HG03025 (cell line): ENCODE measurements at regions not wholly inside any gene's neighbourhood (a gene's known extent, or its start where the extent isn't known, plus 50 kb on each side); places are given as distances from the start of the nearest gene placed in this dataset.
"Not testable (repeated sequence)": the region's sequence is repeated elsewhere in the genome, so short reads cannot be mapped to it uniquely, and the experiment has no call there.

Experiments
- ATAC-seq: cut with Tn5 transposase; IDR thresholded peaks from one replicate; pipeline ENCODE4 v1.9.1; 2021; ENCODE audit warnings: mild to moderate bottlenecking, moderate library complexity; ENCODE audit not compliant: unreplicated experiment, low FRiP score

GRCh38 chrX:110965409-110966090, 130.4 kb upstream of the PAK3 start:
- no peak for ATAC-seq

- ATAC-seq = no peak
Observed at GRCh38 chrX:110964786-110965185, 131.2 kb upstream of the PAK3 start.

- no peak for ATAC-seq
Observed at GRCh38 chrX:110962451-110962850, 133.5 kb upstream of the PAK3 start.

DNA sequence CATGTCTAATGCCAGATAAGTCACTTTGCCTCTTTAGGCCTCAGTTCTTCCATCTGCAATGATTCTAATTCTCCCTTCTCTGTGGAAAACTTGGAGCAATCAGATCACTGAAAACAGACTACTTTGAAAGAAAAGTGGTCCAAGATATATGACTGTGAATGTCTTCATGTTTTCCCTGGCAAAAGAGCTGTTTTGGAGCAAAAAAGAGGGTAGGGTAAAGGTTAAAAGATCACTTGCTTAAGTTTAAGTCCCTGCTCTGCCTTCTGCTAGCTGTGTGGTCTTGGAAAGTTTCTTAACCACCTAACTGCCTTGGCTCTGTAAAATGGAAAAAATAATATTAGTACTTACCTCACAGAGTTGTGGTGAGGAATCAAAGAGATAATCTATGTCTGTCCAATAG, 140.3 kb upstream of the PAK3 start:
- ATAC-seq = no peak

DNA sequence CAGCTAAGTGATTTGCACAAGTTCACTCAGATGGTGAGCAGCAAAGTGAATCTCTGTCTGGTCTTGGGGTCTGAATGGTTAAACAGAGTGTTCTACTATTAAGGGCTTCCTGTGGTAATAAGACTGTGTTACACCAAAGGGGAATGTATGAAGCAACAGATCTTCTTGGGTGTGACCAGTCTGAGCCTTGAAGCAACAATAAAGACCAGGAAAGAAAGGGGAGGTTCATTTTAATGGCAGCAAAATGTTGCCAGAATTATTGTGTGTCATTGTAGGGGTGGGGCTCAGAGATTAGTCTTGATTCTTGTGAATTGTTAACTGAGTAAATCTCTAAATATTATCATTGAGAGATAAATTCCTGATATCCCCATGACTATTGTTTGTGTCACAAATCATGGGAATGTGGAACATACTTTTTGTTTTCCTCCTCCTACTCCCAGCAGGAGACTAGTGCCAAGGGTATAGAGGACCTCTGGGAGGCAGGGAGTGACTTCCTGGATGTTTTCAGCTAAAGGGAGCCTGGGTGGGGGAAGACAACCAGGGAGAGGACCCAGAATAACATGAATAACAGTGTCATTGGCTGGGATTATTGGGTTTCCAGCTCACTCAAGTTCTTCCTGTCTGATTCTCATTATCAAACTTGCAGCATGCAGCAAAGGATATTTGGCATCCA, 141.4 kb upstream of the PAK3 start:
- ATAC-seq = no peak

- ATAC-seq = no peak
Observed at GRCh38 chrX:110951472-110952269, 144.3 kb upstream of the PAK3 start.

DNA sequence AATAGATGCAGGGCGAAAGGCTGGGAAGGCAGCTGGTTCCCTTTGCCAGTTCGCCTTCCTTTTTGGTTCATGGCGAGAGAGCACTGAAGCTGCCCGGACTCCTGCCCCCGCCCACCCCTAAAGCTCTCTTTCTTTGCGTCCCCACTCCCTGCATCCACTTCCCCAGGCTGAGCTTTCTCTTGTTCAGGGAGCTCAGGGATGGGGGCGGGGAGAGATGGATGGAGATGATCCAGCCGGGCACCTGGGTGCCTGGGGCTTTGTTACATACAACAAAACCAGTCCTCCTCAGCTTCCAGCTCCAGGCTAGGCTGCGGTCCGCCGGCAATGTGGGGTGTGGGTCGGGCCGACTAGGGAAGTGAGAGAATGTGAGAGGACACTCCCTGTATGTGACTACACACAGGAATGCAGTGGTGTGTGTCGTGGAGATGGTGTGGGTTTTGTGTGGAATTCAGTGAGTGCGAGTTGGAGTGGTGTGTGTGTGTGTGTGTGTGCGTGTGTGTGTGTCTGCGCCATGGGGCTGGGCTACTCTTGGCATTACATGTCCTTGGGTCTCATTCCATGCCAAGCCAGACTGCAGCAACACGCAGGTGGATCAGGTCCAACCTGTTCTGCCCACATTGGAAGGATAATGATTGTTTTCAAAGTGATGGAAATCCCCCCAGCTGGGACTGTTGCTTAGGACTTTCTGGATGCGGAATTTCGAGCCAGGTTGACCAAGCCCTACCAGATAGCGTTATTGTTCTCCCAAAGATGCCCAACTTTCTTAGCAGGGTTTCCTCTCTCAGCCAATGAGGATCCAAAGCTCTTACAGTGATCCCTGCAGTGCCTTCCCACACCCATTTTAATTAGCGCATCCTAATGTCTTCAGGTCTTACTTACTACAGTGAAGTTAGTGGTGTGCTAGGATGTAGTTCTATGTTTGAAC, 149.4 kb upstream of the CHRDL1 start:
- ATAC-seq = no peak

- ATAC-seq = no peak
Observed at GRCh38 chrX:110944311-110944750, 148.7 kb upstream of the CHRDL1 start.

GRCh38 chrX:110941906-110942305, 146.3 kb upstream of the CHRDL1 start:
- no peak for ATAC-seq

DNA sequence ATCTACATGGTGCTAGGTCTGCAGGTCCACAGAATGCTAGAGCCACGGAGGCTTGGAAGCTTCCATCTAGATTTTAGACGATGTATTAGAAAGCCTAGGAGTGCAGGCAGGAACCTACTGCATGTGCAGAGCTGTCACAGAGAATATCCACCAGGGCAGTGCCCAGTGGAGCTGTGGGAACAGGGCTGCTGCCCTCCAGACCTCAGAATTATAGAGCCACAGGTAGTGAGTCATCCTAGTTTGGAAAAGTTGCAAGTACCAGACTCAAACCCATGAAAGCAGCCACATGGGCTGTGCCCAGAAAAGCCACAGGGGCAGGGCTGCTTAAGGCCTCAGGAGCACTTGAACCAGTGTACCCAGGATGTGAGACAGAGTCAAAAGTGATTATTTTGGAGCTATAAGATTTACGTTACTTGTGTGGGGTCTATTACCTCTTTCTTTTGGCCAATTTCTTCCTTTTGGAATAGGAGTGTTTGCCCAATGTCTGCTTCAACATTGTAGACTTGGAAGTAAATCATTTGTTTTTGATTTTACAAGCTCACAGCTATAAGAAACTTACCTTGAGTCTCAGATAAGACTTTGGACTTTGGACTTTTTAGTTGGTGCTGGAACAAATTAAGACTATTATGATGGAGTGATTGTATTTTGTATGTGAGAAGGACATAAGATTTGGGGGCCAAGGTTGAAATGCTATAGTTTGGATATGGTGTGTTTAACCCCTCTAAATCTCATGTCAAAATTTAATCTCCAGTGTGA, 143.5 kb upstream of the CHRDL1 start:
- ATAC-seq = no peak

- no peak for ATAC-seq
Observed at GRCh38 chrX:110924871-110925270, 129.3 kb upstream of the CHRDL1 start.

GRCh38 chrX:110920991-110921390, 125.4 kb upstream of the CHRDL1 start:
- no peak for ATAC-seq

- ATAC-seq = no peak
Observed at GRCh38 chrX:110915570-110915969, 120.0 kb upstream of the CHRDL1 start.

- ATAC-seq = no peak
Observed at GRCh38 chrX:110915111-110915510, 119.5 kb upstream of the CHRDL1 start.

DNA sequence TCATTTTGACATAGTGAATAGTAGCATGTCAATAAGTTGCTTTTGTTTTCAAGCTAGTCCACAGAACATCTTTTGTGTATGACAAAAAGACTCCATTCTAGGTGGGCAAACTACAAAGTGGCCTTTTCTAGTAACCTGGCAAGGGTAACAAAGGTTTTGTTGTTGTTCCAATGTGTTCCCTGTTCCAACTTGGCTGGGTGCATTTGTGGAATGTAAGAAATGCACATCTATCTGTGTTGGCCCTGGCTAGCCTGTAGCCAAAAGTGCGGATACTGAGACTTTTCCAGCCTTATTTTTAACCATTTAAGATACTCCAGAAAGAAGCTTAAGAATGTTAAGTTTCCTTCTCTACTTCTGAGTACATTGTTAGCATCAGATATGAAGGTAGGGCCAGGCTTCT, 118.7 kb upstream of the CHRDL1 start:
- no peak for ATAC-seq

DNA sequence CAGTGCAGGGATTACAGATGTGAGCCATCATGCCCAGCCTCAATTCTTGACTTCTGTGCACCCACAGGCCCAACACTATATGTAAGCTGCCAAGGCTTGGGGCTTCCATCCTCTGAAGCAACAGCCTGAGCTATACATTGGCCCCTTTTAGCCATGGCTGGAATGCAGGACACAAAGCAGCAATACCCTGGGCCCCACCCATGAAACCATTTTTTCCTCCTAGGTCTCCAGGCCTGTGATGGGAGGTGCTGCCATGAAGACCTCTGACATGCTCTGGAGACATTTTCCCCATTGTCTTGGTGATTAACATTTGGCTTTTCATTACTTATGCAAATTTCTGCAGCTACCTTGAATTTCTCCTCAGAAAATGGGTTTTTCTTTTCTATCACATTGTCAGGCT, 109.1 kb upstream of the CHRDL1 start:
- not testable (repeated sequence) for ATAC-seq

DNA sequence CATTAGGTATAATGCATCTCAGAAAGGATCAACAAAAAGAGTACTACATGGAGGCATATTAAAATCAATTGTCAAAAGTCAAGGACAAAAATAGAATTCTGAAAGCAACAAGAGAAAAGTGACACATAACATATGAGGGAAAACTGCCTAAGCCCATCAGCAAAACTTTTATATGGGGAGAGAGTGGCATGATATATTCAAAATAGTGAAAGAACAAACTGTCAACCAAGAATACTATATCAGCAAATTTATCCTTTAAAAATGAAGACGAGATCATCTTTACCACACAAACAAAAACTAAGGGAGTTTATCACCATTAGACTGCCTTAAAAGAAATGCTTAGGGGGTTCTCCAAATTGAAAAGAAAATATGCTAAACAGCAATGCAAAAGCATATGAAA, 86.4 kb upstream of the CHRDL1 start:
- ATAC-seq = no peak

- no peak for ATAC-seq
Observed at GRCh38 chrX:110877326-110877725, 81.7 kb upstream of the CHRDL1 start.

GRCh38 chrX:110871839-110872238, 76.2 kb upstream of the CHRDL1 start:
- no peak for ATAC-seq

DNA sequence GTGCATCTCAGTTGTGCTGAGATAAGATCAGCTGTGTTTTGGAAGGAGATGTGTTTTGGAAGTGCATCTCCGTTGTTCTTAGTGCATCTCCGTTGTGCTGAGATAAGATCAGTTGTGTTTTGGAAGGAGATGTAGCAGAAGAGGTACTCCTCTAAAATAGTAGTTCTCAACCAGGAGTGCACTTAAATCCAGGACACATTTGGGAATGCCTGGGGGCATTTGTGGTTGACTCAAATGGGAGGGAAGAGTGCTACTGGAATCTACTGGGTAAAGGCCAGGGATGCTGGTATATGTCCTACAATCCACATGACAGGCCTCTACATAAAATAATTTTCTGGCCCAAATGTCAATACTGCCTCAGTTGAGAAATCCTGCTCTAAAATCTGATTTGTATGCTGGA, 70.8 kb upstream of the CHRDL1 start:
- no peak for ATAC-seq
